ENCODE measurements at regions not wholly inside any gene's neighbourhood (a gene's known extent, or its start where the extent isn't known, plus 50 kb on each side); places are given as distances from the start of the nearest gene placed in this dataset.

- Histone ChIP-seq H3K9ac (no peak overlapping the region), H3K4me1 (ENCODE audit: control insufficient read depth in 1 of 2, insufficient read depth in 2 of 2, low read depth in 1 of 2, low read length in 1 of 2) (peaks cover 0 to 27% of the 10 kb centered on the region in 2 experiments; a peak in 2 of 4 replicates), H4K20me1 (ENCODE audit: insufficient read depth) (no peaks in the 10 kb centered on the region), H3K4me2 (no peak overlapping the region), H3F3A (replicated peaks; ENCODE audit: insufficient read depth) (no peaks in the 10 kb centered on the region), H3K9me3 (no peaks in the 10 kb centered on the region), H3K27me3 (ENCODE audit: insufficient read depth) (no peaks in the 10 kb centered on the region), H3K4me3 (ENCODE audit: low read depth in 2 of 2, low read length in 1 of 2) (no peak overlapping the region), H2AFZ (ENCODE audit: low read depth) (no peak overlapping the region), H3K27ac (ENCODE audit: low read depth in 2 of 2, low read length in 1 of 2) (no peak overlapping the region), H3K79me2 (ENCODE audit: insufficient read depth) (no peaks in the 10 kb centered on the region), H3K9me2 (no peaks in the 10 kb centered on the region), H3K36me3 (replicated peaks in 1 of 2; ENCODE audit: control insufficient read depth in 1 of 2, insufficient read depth in 2 of 2, low read length in 1 of 2) (no peaks in the 10 kb centered on the region)
- CTCF ChIA-PET = interaction anchor here (1.2 kb wide), 1 partner anchor 9 kb away, joined by 3 read pairs; no protein-coding TSS in a partner anchor
- WGBS (ENCODE audit: low lambda C conversion rate) = 25% methylated on average over 3 of the region's 3 CpGs
- POLR2A ChIA-PET = no interaction called here
- TF ChIP-seq TCF12 (IDR thresholded peaks at IDR 0.05) (no peak), ELF1 (IDR thresholded peaks at IDR 0.05) (no peak), FOXJ3 (CRISPR knock-in tag; IDR thresholded peaks at IDR 0.05) (no peak), EZH2phosphoT487 (IDR thresholded peaks at IDR 0.05; ENCODE audit: borderline replicate concordance, low read depth) (no peak), EP300 (IDR thresholded peaks at IDR 0.05; ENCODE audit: borderline replicate concordance in 1 of 2, low read depth in 1 of 2, low read length in 1 of 2) (no peak), REST (IDR thresholded peaks at IDR 0.05; ENCODE audit: low read depth, low read length) (no peak), MAX (IDR thresholded peaks at IDR 0.05; ENCODE audit: low read depth) (no peak), POLR2AphosphoS5 (IDR thresholded peaks at IDR 0.05; ENCODE audit: low read depth, low read length) (no peak), CHD2 (IDR thresholded peaks at IDR 0.05; ENCODE audit: low read length, partially characterized antibody) (no peak), RXRA (IDR thresholded peaks at IDR 0.05; ENCODE audit: borderline replicate concordance, low read depth) (no peak), SMC3 (IDR thresholded peaks at IDR 0.05; ENCODE audit: low read depth, low read length) (no peak), TEAD4 (IDR thresholded peaks at IDR 0.05; ENCODE audit: borderline replicate concordance, insufficient read depth) (no peak), YY1 (IDR thresholded peaks at IDR 0.05; ENCODE audit: low read depth) (no peak)
- TF ChIP-seq, protein P1, sequence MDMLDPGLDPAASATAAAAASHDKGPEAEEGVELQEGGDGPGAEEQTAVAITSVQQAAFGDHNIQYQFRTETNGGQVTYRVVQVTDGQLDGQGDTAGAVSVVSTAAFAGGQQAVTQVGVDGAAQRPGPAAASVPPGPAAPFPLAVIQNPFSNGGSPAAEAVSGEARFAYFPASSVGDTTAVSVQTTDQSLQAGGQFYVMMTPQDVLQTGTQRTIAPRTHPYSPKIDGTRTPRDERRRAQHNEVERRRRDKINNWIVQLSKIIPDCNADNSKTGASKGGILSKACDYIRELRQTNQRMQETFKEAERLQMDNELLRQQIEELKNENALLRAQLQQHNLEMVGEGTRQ (IDR thresholded peaks at IDR 0.05; ENCODE audit: borderline replicate concordance, low read depth, low read length) = no peak
- DNase-seq = no peak
Observed at GRCh38 chr11:115075356-115075755, 397.0 kb downstream of the NXPE2 start.
